Calu3 (cell line): ENCODE measurements at regions not wholly inside any gene's neighbourhood (a gene's known extent, or its start where the extent isn't known, plus 50 kb on each side); places are given as distances from the start of the nearest gene placed in this dataset.

ENCODE experiments used
- BruUV-seq: library from RNA; stranded (reverse); fragments of 400-500 nt; replicated peaks from 2 replicates; lab custom pipeline; 2021; lab: Mats Ljungman, UMichigan
- CTCF ChIA-PET: fragments of 300-600 bp; sonication (Branson Sonifier 250); formaldehyde crosslinking; loops from one replicate; lab custom pipeline; 2022; ENCODE audit warnings: antibody characterized with exemption; lab: Charles Lee
- DNase-seq: peaks from one replicate; pipeline ENCODE4 v3.0.0; 2022
- H3K27ac Mint-ChIP-seq: one replicate; pipeline ENCODE4 v1.8.0; 2022; ENCODE audit warnings: mixed read lengths; ENCODE audit not compliant: unreplicated experiment
- H3K27me3 Mint-ChIP-seq: one replicate; pipeline ENCODE4 v1.8.0; 2022; ENCODE audit warnings: mixed read lengths; ENCODE audit not compliant: unreplicated experiment
- H3K36me3 Mint-ChIP-seq: one replicate; pipeline ENCODE4 v1.8.0; 2022; ENCODE audit warnings: mild to moderate bottlenecking, moderate library complexity, mixed read lengths; ENCODE audit not compliant: insufficient read depth, unreplicated experiment
- H3K4me1 Mint-ChIP-seq: one replicate; pipeline ENCODE4 v1.8.0; 2022; ENCODE audit warnings: mild to moderate bottlenecking, low read depth, mixed read lengths; ENCODE audit not compliant: unreplicated experiment
- H3K4me3 Mint-ChIP-seq: one replicate; pipeline ENCODE4 v1.8.0; 2022; ENCODE audit warnings: mild to moderate bottlenecking, low read depth, moderate library complexity, mixed read lengths; ENCODE audit not compliant: unreplicated experiment
- H3K9me3 Mint-ChIP-seq: one replicate; pipeline ENCODE4 v1.8.0; 2022; ENCODE audit warnings: low read depth, mixed read lengths; ENCODE audit not compliant: unreplicated experiment
- intact Hi-C: fragments of 100-400 bp; cut with micrococcal nuclease; formaldehyde crosslinking; loops from one replicate; pipeline ENCODE4 v1.10.0; 2022; ENCODE audit not compliant: unreplicated experiment
- TF ChIP-seq, protein P1 (sequence below): fragments of 200-600 bp; IDR thresholded peaks from one replicate; pipeline ENCODE4 v1.8.0; 2022; ENCODE audit warnings: antibody characterized with exemption; ENCODE audit not compliant: unreplicated experiment

- Mint-ChIP-seq H3K4me1 (peaks cover 11% of the 10 kb centered on the region), H3K27ac (no peak overlapping the region), H3K9me3 (no peaks in the 10 kb centered on the region), H3K36me3 (no peaks in the 10 kb centered on the region), H3K4me3 (no peak overlapping the region), H3K27me3 (no peaks in the 10 kb centered on the region)
- TF ChIP-seq, protein P1, sequence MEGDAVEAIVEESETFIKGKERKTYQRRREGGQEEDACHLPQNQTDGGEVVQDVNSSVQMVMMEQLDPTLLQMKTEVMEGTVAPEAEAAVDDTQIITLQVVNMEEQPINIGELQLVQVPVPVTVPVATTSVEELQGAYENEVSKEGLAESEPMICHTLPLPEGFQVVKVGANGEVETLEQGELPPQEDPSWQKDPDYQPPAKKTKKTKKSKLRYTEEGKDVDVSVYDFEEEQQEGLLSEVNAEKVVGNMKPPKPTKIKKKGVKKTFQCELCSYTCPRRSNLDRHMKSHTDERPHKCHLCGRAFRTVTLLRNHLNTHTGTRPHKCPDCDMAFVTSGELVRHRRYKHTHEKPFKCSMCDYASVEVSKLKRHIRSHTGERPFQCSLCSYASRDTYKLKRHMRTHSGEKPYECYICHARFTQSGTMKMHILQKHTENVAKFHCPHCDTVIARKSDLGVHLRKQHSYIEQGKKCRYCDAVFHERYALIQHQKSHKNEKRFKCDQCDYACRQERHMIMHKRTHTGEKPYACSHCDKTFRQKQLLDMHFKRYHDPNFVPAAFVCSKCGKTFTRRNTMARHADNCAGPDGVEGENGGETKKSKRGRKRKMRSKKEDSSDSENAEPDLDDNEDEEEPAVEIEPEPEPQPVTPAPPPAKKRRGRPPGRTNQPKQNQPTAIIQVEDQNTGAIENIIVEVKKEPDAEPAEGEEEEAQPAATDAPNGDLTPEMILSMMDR: no peak
- CTCF ChIA-PET: no interaction called here
- BruUV-seq: no TSS peak
- intact Hi-C loops: no loop called here
- DNase-seq: no peak
Measured at GRCh38 chr13:50522506-50522905, 321.0 kb downstream of the DLEU7 start.

DNA sequence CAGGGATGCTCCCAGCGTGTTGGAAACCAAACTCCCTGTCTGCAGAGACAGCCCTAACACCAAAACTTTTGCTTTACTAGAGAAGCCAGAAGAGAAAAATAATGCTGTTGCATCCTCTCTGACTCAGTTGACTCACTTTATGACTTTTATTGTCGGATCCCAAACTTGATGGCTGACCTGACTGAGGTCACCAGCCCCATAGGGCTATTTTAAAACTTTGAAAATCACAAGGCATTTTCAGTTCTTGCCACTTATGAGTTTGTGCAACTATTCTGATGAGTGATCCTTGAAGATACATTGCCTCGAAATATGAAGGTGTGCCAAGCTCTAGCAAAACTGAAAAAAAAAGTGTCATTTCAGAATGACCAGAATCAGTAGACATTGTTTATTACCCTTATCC is 320.2 kb downstream of the DLEU7 start:
- TF ChIP-seq, protein P1: no peak
- H3K27me3 Mint-ChIP-seq: no peaks in the 10 kb centered on the region
- intact Hi-C loops: no loop called here
- no peak overlapping the region for H3K4me3 Mint-ChIP-seq
- peaks cover 11% of the 10 kb centered on the region for H3K4me1 Mint-ChIP-seq
- no peaks in the 10 kb centered on the region for H3K36me3 Mint-ChIP-seq
- CTCF ChIA-PET: no interaction called here
- BruUV-seq: no TSS peak
- no peak for DNase-seq
- H3K9me3 Mint-ChIP-seq: no peaks in the 10 kb centered on the region
- H3K27ac Mint-ChIP-seq: no peak overlapping the region

DNA sequence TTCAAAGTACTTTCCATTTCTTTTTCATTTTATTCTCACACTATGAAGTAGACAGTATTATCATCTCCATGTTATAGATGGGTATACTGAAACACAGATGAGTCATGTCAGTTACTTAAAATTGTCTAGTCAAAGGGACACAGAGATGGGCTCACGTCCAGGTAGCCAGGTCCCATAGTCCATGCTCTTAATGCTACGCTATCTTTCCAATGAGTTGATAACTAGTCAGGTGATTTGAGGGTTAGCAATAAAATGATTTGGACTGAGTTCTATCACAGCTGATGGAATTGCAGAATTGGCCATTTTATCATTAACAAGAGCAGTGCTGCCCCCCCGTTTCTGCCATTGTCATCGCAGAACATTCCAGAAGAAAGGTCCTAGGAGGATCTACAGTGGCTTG is 318.9 kb downstream of the DLEU7 start:
- Mint-ChIP-seq H3K4me1 (peaks cover 19% of the 10 kb centered on the region), H3K27me3 (no peaks in the 10 kb centered on the region), H3K9me3 (no peaks in the 10 kb centered on the region), H3K27ac (no peak overlapping the region), H3K4me3 (no peak overlapping the region), H3K36me3 (no peaks in the 10 kb centered on the region)
- TF ChIP-seq, protein P1: no peak
- no TSS peak for BruUV-seq
- CTCF ChIA-PET: no interaction called here
- no peak for DNase-seq
- intact Hi-C loops: no loop called here

GRCh38 chr13:50526661-50527071 is 316.8 kb downstream of the DLEU7 start:
- no peak overlapping the region for H3K4me3 Mint-ChIP-seq
- no peak overlapping the region for H3K27ac Mint-ChIP-seq
- CTCF ChIA-PET: no interaction called here
- BruUV-seq: no TSS peak
- TF ChIP-seq, protein P1: no peak
- no peaks in the 10 kb centered on the region for H3K36me3 Mint-ChIP-seq
- peaks cover 18% of the 10 kb centered on the region for H3K4me1 Mint-ChIP-seq
- intact Hi-C loops: no loop called here
- H3K27me3 Mint-ChIP-seq: no peaks in the 10 kb centered on the region
- no peaks in the 10 kb centered on the region for H3K9me3 Mint-ChIP-seq
- DNase-seq: no peak
